SK-N-SH treated with all-trans-retinoic acid at 6 μM for 48 hours (cell line): ENCODE measurements at regions not wholly inside any gene's neighbourhood (a gene's known extent, or its start where the extent isn't known, plus 50 kb on each side); places are given as distances from the start of the nearest gene placed in this dataset.

Experiments
- ATAC-seq: fragments of 200-7000 bp; cut with Tn5 transposase; 3 replicates; pipeline ENCODE4 v1.9.1; 2020; ENCODE audit warnings: mild to moderate bottlenecking, moderate library complexity
- ARNTL ChIP-seq: fragments of 450-650 bp; formaldehyde crosslinking; IDR thresholded peaks from 2 replicates; pipeline ENCODE4 v1.5.0; 2020; ENCODE audit warnings: low read depth, mild to moderate bottlenecking, moderate library complexity, borderline replicate concordance
- BACH2 ChIP-seq: fragments of 250-450 bp; sonication (Bioruptor Pico); IDR thresholded peaks from 2 replicates; pipeline ENCODE4 v1.9.0; 2021; ENCODE audit warnings: mild to moderate bottlenecking, borderline replicate concordance
- CSDC2 ChIP-seq: fragments of 250-450 bp; sonication (Bioruptor Pico); IDR thresholded peaks from 2 replicates; pipeline ENCODE4 v1.5.0; 2020; ENCODE audit warnings: mild to moderate bottlenecking, moderate library complexity
- CSRNP3 ChIP-seq: fragments of 250-450 bp; sonication (Bioruptor Pico); IDR thresholded peaks from 2 replicates; pipeline ENCODE4 v1.5.1; 2021; ENCODE audit warnings: mild to moderate bottlenecking, moderate library complexity
- ESRRG ChIP-seq: fragments of 250-450 bp; sonication (Bioruptor Pico); IDR thresholded peaks from 2 replicates; pipeline ENCODE4 v1.6.1; 2021; ENCODE audit warnings: mild to moderate bottlenecking
- GLIS3 ChIP-seq: fragments of 250-450 bp; sonication (Bioruptor Pico); IDR thresholded peaks from 2 replicates; pipeline ENCODE4 v1.5.0; 2020; ENCODE audit warnings: mild to moderate bottlenecking, moderate library complexity
- ISL1 ChIP-seq: fragments of 250-450 bp; sonication (Bioruptor Pico); IDR thresholded peaks from 2 replicates; pipeline ENCODE4 v2.1.2; 2022; ENCODE audit warnings: mild to moderate bottlenecking, moderate library complexity
- OSR1 ChIP-seq: fragments of 250-450 bp; sonication (Bioruptor Pico); IDR thresholded peaks from 2 replicates; pipeline ENCODE4 v1.8.0; 2022; ENCODE audit warnings: moderate library complexity, mild to moderate bottlenecking, inconsistent platforms
- PPARA ChIP-seq: fragments of 250-450 bp; sonication (Bioruptor Pico); IDR thresholded peaks from 2 replicates; pipeline ENCODE4 v1.5.0; 2020; ENCODE audit warnings: mild to moderate bottlenecking, borderline replicate concordance
- RARB ChIP-seq: fragments of 250-450 bp; sonication (Bioruptor Pico); IDR thresholded peaks from 2 replicates; pipeline ENCODE4 v1.8.0; 2021; ENCODE audit warnings: mild to moderate bottlenecking, moderate library complexity
- SNAI2 ChIP-seq: fragments of 250-450 bp; sonication (Bioruptor Pico); IDR thresholded peaks from 2 replicates; pipeline ENCODE4 v1.5.0; 2020; ENCODE audit warnings: mild to moderate bottlenecking, moderate library complexity
- TOX ChIP-seq: fragments of 250-450 bp; sonication (Bioruptor Pico); IDR thresholded peaks from 2 replicates; pipeline ENCODE4 v1.8.0; 2021; ENCODE audit warnings: mild to moderate bottlenecking, moderate library complexity, borderline replicate concordance
- ZC3H10 ChIP-seq: fragments of 250-450 bp; sonication (Bioruptor Pico); IDR thresholded peaks from 2 replicates; pipeline ENCODE4 v1.5.1; 2021; ENCODE audit warnings: mild to moderate bottlenecking, moderate library complexity
- ZFP30 ChIP-seq: fragments of 450-650 bp; formaldehyde crosslinking; IDR thresholded peaks from 2 replicates; pipeline ENCODE4 v1.5.0; 2022; ENCODE audit warnings: mild to moderate bottlenecking, moderate library complexity
- ZNF565 ChIP-seq: fragments of 450-650 bp; formaldehyde crosslinking; conservative IDR thresholded peaks from 2 replicates; pipeline ENCODE4 v1.5.0; 2020; ENCODE audit warnings: low read depth, mild to moderate bottlenecking, moderate library complexity
- ZNF70 ChIP-seq: fragments of 450-650 bp; formaldehyde crosslinking; IDR thresholded peaks from 2 replicates; pipeline ENCODE4 v1.5.0; 2020; ENCODE audit warnings: mild to moderate bottlenecking, moderate library complexity
- ZNF8 ChIP-seq: fragments of 450-650 bp; formaldehyde crosslinking; IDR thresholded peaks from 2 replicates; pipeline ENCODE4 v1.5.0; 2020; ENCODE audit warnings: mild to moderate bottlenecking, moderate library complexity
- TF ChIP-seq, protein P1 (sequence below): fragments of 250-450 bp; sonication (Bioruptor Pico); IDR thresholded peaks from 2 replicates; pipeline ENCODE4 v1.5.1; 2020; ENCODE audit warnings: low read depth, mild to moderate bottlenecking, moderate library complexity
- TF ChIP-seq, protein P2 (sequence below): fragments of 250-450 bp; sonication (Bioruptor Pico); IDR thresholded peaks from 2 replicates; pipeline ENCODE4 v1.5.0; 2020; ENCODE audit warnings: mild to moderate bottlenecking, moderate library complexity
- TF ChIP-seq, protein P3 (sequence below): fragments of 250-450 bp; sonication (Bioruptor Pico); IDR thresholded peaks from 2 replicates; pipeline ENCODE4 v1.8.0; 2020; ENCODE audit warnings: mild to moderate bottlenecking, moderate library complexity, borderline replicate concordance
- TF ChIP-seq, protein P4 (sequence below): fragments of 250-450 bp; sonication (Bioruptor Pico); IDR thresholded peaks from 2 replicates; pipeline ENCODE4 v1.8.0; 2021; ENCODE audit warnings: low read depth, mild to moderate bottlenecking, moderate library complexity, borderline replicate concordance

DNA sequence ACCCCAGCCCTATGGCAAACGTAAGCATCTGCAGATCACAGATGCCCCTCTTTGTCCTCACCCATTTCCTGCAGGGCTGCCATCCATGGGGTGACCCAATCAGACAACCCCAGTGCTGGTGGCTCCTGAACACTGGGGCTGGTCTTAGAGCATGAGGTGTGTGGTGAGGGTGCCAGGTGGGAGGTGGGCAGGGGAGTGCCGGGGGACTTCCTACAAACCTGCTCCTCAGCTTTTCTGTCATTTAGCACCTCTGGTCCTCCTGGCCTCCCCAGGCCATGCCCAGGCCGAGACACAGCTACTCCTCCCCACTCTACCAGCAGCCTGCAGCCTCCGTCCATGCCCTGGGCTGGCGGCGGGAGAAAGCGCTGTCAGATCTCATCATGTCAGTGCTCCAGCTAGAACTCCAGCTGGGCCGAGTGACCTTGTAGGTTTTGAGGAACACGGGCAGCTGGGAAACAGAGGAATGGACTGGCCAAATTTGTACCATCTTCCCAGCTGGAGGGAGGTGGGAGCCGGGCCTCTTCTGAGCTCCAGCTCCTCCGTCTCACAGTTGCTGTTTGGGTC lies 157.7 kb upstream of the NECTIN1 start:
- ATAC-seq, result no peak
- TF ChIP-seq ZC3H10 (no peak), TOX (CRISPR knock-in tag) (no peak), ZFP30 (CRISPR knock-in tag) (no peak), PPARA (CRISPR knock-in tag) (no peak), ESRRG (CRISPR knock-in tag) (no peak), CSRNP3 (CRISPR knock-in tag) (no peak), SNAI2 (no peak), ZNF8 (CRISPR knock-in tag) (no peak), ISL1 (CRISPR knock-in tag) (no peak)
- TF ChIP-seq, protein P1, sequence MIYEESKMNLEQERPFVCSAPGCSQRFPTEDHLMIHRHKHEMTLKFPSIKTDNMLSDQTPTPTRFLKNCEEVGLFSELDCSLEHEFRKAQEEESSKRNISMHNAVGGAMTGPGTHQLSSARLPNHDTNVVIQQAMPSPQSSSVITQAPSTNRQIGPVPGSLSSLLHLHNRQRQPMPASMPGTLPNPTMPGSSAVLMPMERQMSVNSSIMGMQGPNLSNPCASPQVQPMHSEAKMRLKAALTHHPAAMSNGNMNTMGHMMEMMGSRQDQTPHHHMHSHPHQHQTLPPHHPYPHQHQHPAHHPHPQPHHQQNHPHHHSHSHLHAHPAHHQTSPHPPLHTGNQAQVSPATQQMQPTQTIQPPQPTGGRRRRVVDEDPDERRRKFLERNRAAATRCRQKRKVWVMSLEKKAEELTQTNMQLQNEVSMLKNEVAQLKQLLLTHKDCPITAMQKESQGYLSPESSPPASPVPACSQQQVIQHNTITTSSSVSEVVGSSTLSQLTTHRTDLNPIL (CRISPR knock-in tag), result no peak

GRCh38 chr11:119885861-119886567 lies 157.0 kb upstream of the NECTIN1 start:
- TF ChIP-seq ARNTL (no peak), CSRNP3 (CRISPR knock-in tag) (no peak), ZNF70 (CRISPR knock-in tag) (no peak), ZFP30 (CRISPR knock-in tag) (no peak), CSDC2 (no peak), GLIS3 (CRISPR knock-in tag) (no peak), RARB (CRISPR knock-in tag) (no peak), ZC3H10 (no peak), OSR1 (CRISPR knock-in tag) (no peak), BACH2 (CRISPR knock-in tag) (no peak), ISL1 (CRISPR knock-in tag) (no peak), ESRRG (CRISPR knock-in tag) (no peak), PPARA (CRISPR knock-in tag) (no peak), ZNF565 (no peak)
- TF ChIP-seq, protein P2, sequence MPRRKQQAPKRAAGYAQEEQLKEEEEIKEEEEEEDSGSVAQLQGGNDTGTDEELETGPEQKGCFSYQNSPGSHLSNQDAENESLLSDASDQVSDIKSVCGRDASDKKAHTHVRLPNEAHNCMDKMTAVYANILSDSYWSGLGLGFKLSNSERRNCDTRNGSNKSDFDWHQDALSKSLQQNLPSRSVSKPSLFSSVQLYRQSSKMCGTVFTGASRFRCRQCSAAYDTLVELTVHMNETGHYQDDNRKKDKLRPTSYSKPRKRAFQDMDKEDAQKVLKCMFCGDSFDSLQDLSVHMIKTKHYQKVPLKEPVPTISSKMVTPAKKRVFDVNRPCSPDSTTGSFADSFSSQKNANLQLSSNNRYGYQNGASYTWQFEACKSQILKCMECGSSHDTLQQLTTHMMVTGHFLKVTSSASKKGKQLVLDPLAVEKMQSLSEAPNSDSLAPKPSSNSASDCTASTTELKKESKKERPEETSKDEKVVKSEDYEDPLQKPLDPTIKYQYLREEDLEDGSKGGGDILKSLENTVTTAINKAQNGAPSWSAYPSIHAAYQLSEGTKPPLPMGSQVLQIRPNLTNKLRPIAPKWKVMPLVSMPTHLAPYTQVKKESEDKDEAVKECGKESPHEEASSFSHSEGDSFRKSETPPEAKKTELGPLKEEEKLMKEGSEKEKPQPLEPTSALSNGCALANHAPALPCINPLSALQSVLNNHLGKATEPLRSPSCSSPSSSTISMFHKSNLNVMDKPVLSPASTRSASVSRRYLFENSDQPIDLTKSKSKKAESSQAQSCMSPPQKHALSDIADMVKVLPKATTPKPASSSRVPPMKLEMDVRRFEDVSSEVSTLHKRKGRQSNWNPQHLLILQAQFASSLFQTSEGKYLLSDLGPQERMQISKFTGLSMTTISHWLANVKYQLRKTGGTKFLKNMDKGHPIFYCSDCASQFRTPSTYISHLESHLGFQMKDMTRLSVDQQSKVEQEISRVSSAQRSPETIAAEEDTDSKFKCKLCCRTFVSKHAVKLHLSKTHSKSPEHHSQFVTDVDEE, result no peak
- TF ChIP-seq, protein P3, sequence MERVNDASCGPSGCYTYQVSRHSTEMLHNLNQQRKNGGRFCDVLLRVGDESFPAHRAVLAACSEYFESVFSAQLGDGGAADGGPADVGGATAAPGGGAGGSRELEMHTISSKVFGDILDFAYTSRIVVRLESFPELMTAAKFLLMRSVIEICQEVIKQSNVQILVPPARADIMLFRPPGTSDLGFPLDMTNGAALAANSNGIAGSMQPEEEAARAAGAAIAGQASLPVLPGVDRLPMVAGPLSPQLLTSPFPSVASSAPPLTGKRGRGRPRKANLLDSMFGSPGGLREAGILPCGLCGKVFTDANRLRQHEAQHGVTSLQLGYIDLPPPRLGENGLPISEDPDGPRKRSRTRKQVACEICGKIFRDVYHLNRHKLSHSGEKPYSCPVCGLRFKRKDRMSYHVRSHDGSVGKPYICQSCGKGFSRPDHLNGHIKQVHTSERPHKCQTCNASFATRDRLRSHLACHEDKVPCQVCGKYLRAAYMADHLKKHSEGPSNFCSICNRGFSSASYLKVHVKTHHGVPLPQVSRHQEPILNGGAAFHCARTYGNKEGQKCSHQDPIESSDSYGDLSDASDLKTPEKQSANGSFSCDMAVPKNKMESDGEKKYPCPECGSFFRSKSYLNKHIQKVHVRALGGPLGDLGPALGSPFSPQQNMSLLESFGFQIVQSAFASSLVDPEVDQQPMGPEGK (CRISPR knock-in tag), result no peak
- TF ChIP-seq, protein P4, sequence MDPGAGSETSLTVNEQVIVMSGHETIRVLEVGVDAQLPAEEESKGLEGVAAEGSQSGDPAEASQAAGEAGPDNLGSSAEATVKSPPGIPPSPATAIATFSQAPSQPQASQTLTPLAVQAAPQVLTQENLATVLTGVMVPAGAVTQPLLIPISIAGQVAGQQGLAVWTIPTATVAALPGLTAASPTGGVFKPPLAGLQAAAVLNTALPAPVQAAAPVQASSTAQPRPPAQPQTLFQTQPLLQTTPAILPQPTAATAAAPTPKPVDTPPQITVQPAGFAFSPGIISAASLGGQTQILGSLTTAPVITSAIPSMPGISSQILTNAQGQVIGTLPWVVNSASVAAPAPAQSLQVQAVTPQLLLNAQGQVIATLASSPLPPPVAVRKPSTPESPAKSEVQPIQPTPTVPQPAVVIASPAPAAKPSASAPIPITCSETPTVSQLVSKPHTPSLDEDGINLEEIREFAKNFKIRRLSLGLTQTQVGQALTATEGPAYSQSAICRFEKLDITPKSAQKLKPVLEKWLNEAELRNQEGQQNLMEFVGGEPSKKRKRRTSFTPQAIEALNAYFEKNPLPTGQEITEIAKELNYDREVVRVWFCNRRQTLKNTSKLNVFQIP (CRISPR knock-in tag), result no peak
- TF ChIP-seq, all 23 proteins: peak for 0
- no peak for ATAC-seq
